Neural progenitor cell (in vitro differentiated cells): ENCODE measurements at regions not wholly inside any gene's neighbourhood (a gene's known extent, or its start where the extent isn't known, plus 50 kb on each side); places are given as distances from the start of the nearest gene placed in this dataset.

ENCODE experiments used
- DNase-seq: peaks from one replicate; pipeline ENCODE4 v3.0.0-alpha.2; 2016; ENCODE audit warnings: low spot score
- H2AFZ ChIP-seq: fragments of 200-600 bp; sonication (generic); replicated peaks from 2 replicates; pipeline ENCODE4 v1.6.1; 2016; ENCODE audit warnings: antibody characterized with exemption
- H3F3A ChIP-seq: fragments of 200-600 bp; sonication (generic); 2 replicates; pipeline ENCODE4 v1.6.1; 2016; ENCODE audit warnings: antibody characterized with exemption, low read depth
- H3K27ac ChIP-seq: fragments of 200-600 bp; sonication (generic); 2 replicates; pipeline ENCODE4 v1.5.1; 2016; ENCODE audit warnings: mild to moderate bottlenecking
- H3K27me3 ChIP-seq: fragments of 200-600 bp; sonication (generic); 2 replicates; pipeline ENCODE4 v1.6.1; 2016; ENCODE audit warnings: mild to moderate bottlenecking, moderate library complexity
- H3K36me3 ChIP-seq: fragments of 200-600 bp; sonication (generic); 2 replicates; pipeline ENCODE4 v1.5.1; 2016
- H3K4me1 ChIP-seq: fragments of 200-600 bp; sonication (generic); 2 replicates; pipeline ENCODE4 v1.6.1; 2016; ENCODE audit warnings: mixed run types
- H3K4me2 ChIP-seq: fragments of 200-600 bp; sonication (generic); 2 replicates; pipeline ENCODE4 v1.6.1; 2016
- H3K4me3 ChIP-seq: fragments of 200-600 bp; sonication (generic); 2 replicates; pipeline ENCODE4 v1.5.1; 2016
- H3K79me2 ChIP-seq: fragments of 200-600 bp; sonication (generic); 2 replicates; pipeline ENCODE4 v1.6.1; 2016; ENCODE audit warnings: low read depth
- H3K9ac ChIP-seq: fragments of 200-600 bp; sonication (generic); 2 replicates; pipeline ENCODE4 v1.6.1; 2016
- H3K9me3 ChIP-seq: fragments of 200-600 bp; sonication (generic); 2 replicates; pipeline ENCODE4 v1.5.1; 2016; ENCODE audit warnings: low read depth
- H4K20me1 ChIP-seq: fragments of 200-600 bp; sonication (generic); 2 replicates; pipeline ENCODE4 v1.6.1; 2016; ENCODE audit warnings: low read depth
- H3K27ac Mint-ChIP-seq: 3 replicates; pipeline ENCODE4 v1.8.0; 2021; ENCODE audit warnings: mixed read lengths
- H3K27me3 Mint-ChIP-seq: 2 replicates; pipeline ENCODE4 v1.8.0; 2022; ENCODE audit warnings: low read depth, mild to moderate bottlenecking, inconsistent platforms, moderate library complexity, mixed read lengths; ENCODE audit not compliant: insufficient read depth
- H3K36me3 Mint-ChIP-seq: 3 replicates; pipeline ENCODE4 v1.8.0; 2021; ENCODE audit warnings: mixed read lengths
- H3K4me1 Mint-ChIP-seq: 3 replicates; pipeline ENCODE4 v1.8.0; 2021; ENCODE audit warnings: mixed read lengths
- H3K4me3 Mint-ChIP-seq: 3 replicates; pipeline ENCODE4 v1.8.0; 2021; ENCODE audit warnings: mild to moderate bottlenecking, moderate library complexity, mixed read lengths
- H3K9me3 Mint-ChIP-seq: 3 replicates; pipeline ENCODE4 v1.8.0; 2020; ENCODE audit warnings: mixed read lengths
- CTCF ChIP-seq: fragments of 200-600 bp; sonication (generic); IDR thresholded peaks from 2 replicates; pipeline ENCODE4 v1.5.1; 2017; ENCODE audit warnings: antibody characterized with exemption, mild to moderate bottlenecking
- EZH2 ChIP-seq: fragments of 200-600 bp; sonication (generic); IDR thresholded peaks from 2 replicates; pipeline ENCODE4 v1.6.1; 2017; ENCODE audit warnings: antibody characterized with exemption, mild to moderate bottlenecking, moderate library complexity
- EZH2phosphoT487 ChIP-seq: fragments of 200-600 bp; sonication (generic); IDR thresholded peaks from 2 replicates; pipeline ENCODE4 v1.6.1; 2017; ENCODE audit warnings: antibody characterized with exemption

DNA sequence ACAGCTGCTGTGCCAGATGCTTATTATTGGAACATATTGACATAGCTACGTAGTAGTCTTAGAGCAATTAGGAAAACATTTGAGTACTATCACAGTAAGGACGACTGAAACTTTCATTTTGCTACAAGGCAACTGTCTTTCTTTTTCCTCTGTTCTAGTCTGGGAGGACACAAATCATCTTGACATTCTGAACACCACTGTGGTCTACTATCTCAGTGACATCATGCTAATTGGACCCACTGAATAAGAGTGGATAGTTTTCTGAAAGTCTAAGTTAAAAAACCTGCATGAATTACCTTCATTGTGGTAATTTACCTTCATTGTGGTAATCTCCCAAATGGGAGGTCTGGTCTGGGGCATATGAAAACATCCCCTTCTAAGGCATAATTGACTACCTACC, 163.3 kb upstream of the MOCS1 start:
- Histone ChIP-seq H3K79me2 (no peaks in the 10 kb centered on the region), H3K9ac (no peak overlapping the region), H2AFZ (no peak overlapping the region), H3K4me3 (no peak overlapping the region), H3K27ac (no peak overlapping the region), H3K9me3 (no peaks in the 10 kb centered on the region), H3F3A (no peaks in the 10 kb centered on the region), H3K4me1 (no peaks in the 10 kb centered on the region), H4K20me1 (no peaks in the 10 kb centered on the region), H3K27me3 (no peaks in the 10 kb centered on the region), H3K4me2 (no peak overlapping the region), H3K36me3 (no peaks in the 10 kb centered on the region)
- Mint-ChIP-seq H3K9me3 (no peaks in the 10 kb centered on the region), H3K4me1 (no peaks in the 10 kb centered on the region), H3K4me3 (no peak overlapping the region), H3K27ac (no peak overlapping the region), H3K27me3 (no peaks in the 10 kb centered on the region), H3K36me3 (no peaks in the 10 kb centered on the region)
- TF ChIP-seq CTCF (no peak), EZH2phosphoT487 (no peak), EZH2 (no peak)
- DNase-seq, result no peak

DNA sequence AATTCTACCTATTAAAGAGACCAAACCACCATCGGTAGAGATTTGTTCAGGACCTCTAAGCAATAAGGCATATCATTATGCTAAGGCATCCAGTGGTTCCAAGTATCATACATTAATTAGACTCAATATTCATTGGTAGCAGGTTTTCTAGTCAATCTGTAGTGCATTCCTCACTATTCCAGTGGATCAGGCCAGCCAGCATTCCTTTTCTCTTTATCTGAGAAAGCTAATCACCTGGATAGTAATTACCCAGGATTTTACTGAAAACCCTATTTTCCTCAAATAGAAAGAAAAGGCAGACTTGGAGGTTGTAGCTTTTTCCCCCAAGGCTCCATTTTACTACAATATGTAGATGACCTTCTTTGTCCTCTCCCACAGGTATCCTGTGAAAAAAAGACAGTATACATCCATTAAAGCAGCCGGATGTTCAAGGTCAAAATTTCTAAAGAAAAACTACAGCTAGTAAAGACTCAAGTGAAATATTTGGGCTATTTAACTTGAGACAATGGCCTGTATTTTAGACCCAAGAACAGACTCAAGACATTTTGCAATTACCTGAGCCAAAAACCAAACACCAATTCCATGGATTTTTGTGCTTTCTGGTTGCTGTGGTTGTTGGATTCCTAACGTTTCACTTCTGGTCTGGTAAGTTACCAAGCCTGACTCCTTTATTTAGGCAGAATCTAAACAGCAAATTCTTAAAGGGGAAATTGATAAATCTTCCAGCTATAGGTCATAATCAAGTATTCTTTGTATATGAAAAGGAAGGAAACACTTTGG, 149.1 kb upstream of the MOCS1 start:
- Histone ChIP-seq H3K27me3 (no peaks in the 10 kb centered on the region), H3K4me1 (no peaks in the 10 kb centered on the region), H4K20me1 (no peaks in the 10 kb centered on the region), H3K4me3 (no peak overlapping the region), H3F3A (no peaks in the 10 kb centered on the region), H3K9me3 (no peaks in the 10 kb centered on the region), H3K4me2 (no peak overlapping the region), H3K27ac (no peak overlapping the region), H3K79me2 (no peaks in the 10 kb centered on the region), H2AFZ (no peak overlapping the region), H3K9ac (no peak overlapping the region), H3K36me3 (no peaks in the 10 kb centered on the region)
- no peak overlapping the region for H3K27ac Mint-ChIP-seq
- H3K4me3 Mint-ChIP-seq, result no peak overlapping the region
- no peaks in the 10 kb centered on the region for H3K36me3 Mint-ChIP-seq
- no peak for TF ChIP-seq CTCF
- TF ChIP-seq EZH2phosphoT487, result no peak
- TF ChIP-seq EZH2, result no peak
- H3K4me1 Mint-ChIP-seq, result no peaks in the 10 kb centered on the region
- no peaks in the 10 kb centered on the region for H3K9me3 Mint-ChIP-seq
- no peak for DNase-seq
- H3K27me3 Mint-ChIP-seq, result no peaks in the 10 kb centered on the region

- Histone ChIP-seq H3K4me1 (no peaks in the 10 kb centered on the region), H2AFZ (no peak overlapping the region), H3K27ac (no peak overlapping the region), H3K4me2 (no peak overlapping the region), H3K27me3 (no peaks in the 10 kb centered on the region), H3F3A (no peaks in the 10 kb centered on the region), H3K4me3 (no peak overlapping the region), H3K9me3 (no peaks in the 10 kb centered on the region), H3K9ac (no peak overlapping the region), H4K20me1 (no peaks in the 10 kb centered on the region), H3K36me3 (no peaks in the 10 kb centered on the region), H3K79me2 (no peaks in the 10 kb centered on the region)
- no peaks in the 10 kb centered on the region for H3K36me3 Mint-ChIP-seq
- no peak overlapping the region for H3K27ac Mint-ChIP-seq
- no peaks in the 10 kb centered on the region for H3K4me1 Mint-ChIP-seq
- TF ChIP-seq CTCF, result no peak
- TF ChIP-seq EZH2, result no peak
- TF ChIP-seq EZH2phosphoT487, result no peak
- no peaks in the 10 kb centered on the region for H3K9me3 Mint-ChIP-seq
- no peaks in the 10 kb centered on the region for H3K27me3 Mint-ChIP-seq
- DNase-seq, result no peak
- H3K4me3 Mint-ChIP-seq, result no peak overlapping the region
Measured at GRCh38 chr6:40082278-40083043, 148.2 kb upstream of the MOCS1 start.
